Keratinocyte (primary cell): ENCODE measurements at regions not wholly inside any gene's neighbourhood (a gene's known extent, or its start where the extent isn't known, plus 50 kb on each side); places are given as distances from the start of the nearest gene placed in this dataset.

Experiments
- DNase-seq: peaks from one replicate; pipeline ENCODE4 v3.0.0-alpha.2; 2011; ENCODE audit warnings: low read depth, missing footprints, low spot score
- FAIRE-seq: peaks from 2 replicates; lab custom pipeline; 2011; peaks lifted over from hg19 to GRCh38; lab: Jason Lieb, UNC
- H2AFZ ChIP-seq: 2 replicates; pipeline ENCODE4 v1.6.0; 2012; ENCODE audit warnings: low read length, control low read depth, inconsistent platforms; ENCODE audit not compliant: control insufficient read depth
- H3K27ac ChIP-seq: 2 replicates; pipeline ENCODE4 v1.5.1; 2011; ENCODE audit warnings: low read length; ENCODE audit not compliant: control insufficient read depth, insufficient read depth
- H3K27me3 ChIP-seq: 3 replicates; pipeline ENCODE4 v1.6.0; 2011; ENCODE audit warnings: low read length; ENCODE audit not compliant: control insufficient read depth, insufficient read depth; ENCODE audit errors: extremely low read depth
- H3K36me3 ChIP-seq, 2 experiments: 2 replicates in 1 of 2; 3 replicates in 1 of 2; pipeline ENCODE4 v1.5.1; 2011; ENCODE audit warnings: low read length in 2 of 2, mild to moderate bottlenecking in 1 of 2; ENCODE audit not compliant: control insufficient read depth in 2 of 2, insufficient read depth in 2 of 2; ENCODE audit errors: extremely low read depth in 1 of 2
- H3K4me1 ChIP-seq: 3 replicates; pipeline ENCODE4 v1.5.1; 2011; ENCODE audit warnings: low read length; ENCODE audit not compliant: control insufficient read depth, insufficient read depth; ENCODE audit errors: extremely low read depth
- H3K4me2 ChIP-seq: 3 replicates; pipeline ENCODE4 v1.6.0; 2011; ENCODE audit warnings: low read depth, low read length; ENCODE audit not compliant: control insufficient read depth, insufficient read depth; ENCODE audit errors: extremely low read depth
- H3K4me3 ChIP-seq, 3 experiments: fragments of 200-600 bp in 1 of 3; sonication (generic) in 1 of 3; 2 replicates in 2 of 3; 3 replicates in 1 of 3; pipeline ENCODE4 v1.5.1; 2011 to 2016; ENCODE audit warnings: low read length in 3 of 3, mild to moderate bottlenecking in 3 of 3, control low read depth in 2 of 3, inconsistent platforms in 1 of 3, low read depth in 1 of 3, mixed read lengths in 1 of 3, mixed run types in 1 of 3, moderate library complexity in 1 of 3; ENCODE audit not compliant: control insufficient read depth in 2 of 3, insufficient read depth in 2 of 3; ENCODE audit errors: extremely low read depth in 1 of 3
- H3K79me2 ChIP-seq: 2 replicates; pipeline ENCODE4 v1.6.0; 2012; ENCODE audit warnings: low read length; ENCODE audit not compliant: control insufficient read depth, insufficient read depth
- H3K9ac ChIP-seq: 3 replicates; pipeline ENCODE4 v1.6.0; 2011; ENCODE audit warnings: low read length; ENCODE audit not compliant: control insufficient read depth, insufficient read depth; ENCODE audit errors: extremely low read depth
- H3K9me1 ChIP-seq: 3 replicates; pipeline ENCODE4 v1.6.0; 2011; ENCODE audit warnings: low read length; ENCODE audit not compliant: control insufficient read depth, insufficient read depth; ENCODE audit errors: extremely low read depth
- H3K9me3 ChIP-seq: 2 replicates; pipeline ENCODE4 v1.5.1; 2012; ENCODE audit warnings: low read depth, low read length; ENCODE audit not compliant: control insufficient read depth
- H4K20me1 ChIP-seq: 3 replicates; pipeline ENCODE4 v1.6.0; 2011; ENCODE audit warnings: low read length; ENCODE audit not compliant: control insufficient read depth, insufficient read depth; ENCODE audit errors: extremely low read depth
- EZH2 ChIP-seq: IDR thresholded peaks from one replicate; pipeline ENCODE4 v1.6.1; 2012; ENCODE audit warnings: inconsistent platforms, mild to moderate bottlenecking, low read length, moderate library complexity
- dilution Hi-C: fragments of 300-500 bp; cut with MboI; formaldehyde crosslinking; loops from one replicate; pipeline ENCODE4 v1.7.0; 2020; ENCODE audit warnings: low sequenced_read_pairs; ENCODE audit not compliant: extremely low pct_ligation_motif_present
- small RNA-seq, 3 experiments: library from RNA; depleted of rRNA; stranded (forward); fragments of <200 nt; gene quantifications; one replicate each; pipeline ENCODE3, GENCODE V24; 2012; ENCODE audit warnings: low read depth in 3 of 3, low replicate concordance in 1 of 3; ENCODE audit not compliant: insufficient read length in 3 of 3
- TF ChIP-seq, protein P1 (sequence below), 3 experiments: IDR thresholded peaks in 1 of 3; conservative IDR thresholded peaks in 1 of 3; optimal IDR thresholded peaks in 1 of 3; 2 replicates in 2 of 3; 3 replicates in 1 of 3; pipeline versions ENCODE3 to v1.5.1; 2011; ENCODE audit warnings: low read length in 3 of 3, mild to moderate bottlenecking in 3 of 3, moderate library complexity in 2 of 3, control low read depth in 1 of 3, inconsistent platforms in 1 of 3; ENCODE audit not compliant: insufficient read depth in 2 of 3; ENCODE audit errors: extremely low read depth in 1 of 3

DNA sequence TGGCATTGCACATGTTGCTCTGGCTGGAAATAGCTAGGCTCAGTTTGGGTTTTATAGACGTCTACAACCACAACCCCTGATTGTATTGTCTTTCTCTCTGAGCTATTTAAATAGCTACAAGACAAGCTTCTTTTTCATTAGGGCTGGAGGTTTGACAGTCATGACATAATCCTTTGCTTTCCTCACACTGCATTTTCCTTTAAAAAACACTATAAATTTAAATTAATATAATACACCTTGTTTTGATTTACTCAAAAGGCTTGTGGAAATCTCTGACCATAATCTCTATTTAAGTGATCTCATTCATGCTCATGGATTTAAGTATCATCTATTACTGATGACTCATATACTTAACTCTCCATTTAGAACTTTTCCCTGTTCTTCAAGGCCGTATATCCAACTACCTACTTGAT, 50.4 kb upstream of the PTGFR start:
- Histone ChIP-seq H3K4me2 (no peak overlapping the region), H3K4me1 (no peaks in the 10 kb centered on the region), H3K4me3 (no peak overlapping the region), H3K9me1 (no peaks in the 10 kb centered on the region), H3K27me3 (no peaks in the 10 kb centered on the region), H3K9me3 (no peaks in the 10 kb centered on the region), H3K27ac (no peak overlapping the region), H4K20me1 (no peaks in the 10 kb centered on the region), H2AFZ (no peak overlapping the region), H3K79me2 (no peaks in the 10 kb centered on the region), H3K9ac (no peak overlapping the region), H3K36me3 (no peaks in the 10 kb centered on the region)
- FAIRE-seq (no peak), DNase-seq (no peak)
- TF ChIP-seq EZH2, result no peak
- TF ChIP-seq, protein P1, sequence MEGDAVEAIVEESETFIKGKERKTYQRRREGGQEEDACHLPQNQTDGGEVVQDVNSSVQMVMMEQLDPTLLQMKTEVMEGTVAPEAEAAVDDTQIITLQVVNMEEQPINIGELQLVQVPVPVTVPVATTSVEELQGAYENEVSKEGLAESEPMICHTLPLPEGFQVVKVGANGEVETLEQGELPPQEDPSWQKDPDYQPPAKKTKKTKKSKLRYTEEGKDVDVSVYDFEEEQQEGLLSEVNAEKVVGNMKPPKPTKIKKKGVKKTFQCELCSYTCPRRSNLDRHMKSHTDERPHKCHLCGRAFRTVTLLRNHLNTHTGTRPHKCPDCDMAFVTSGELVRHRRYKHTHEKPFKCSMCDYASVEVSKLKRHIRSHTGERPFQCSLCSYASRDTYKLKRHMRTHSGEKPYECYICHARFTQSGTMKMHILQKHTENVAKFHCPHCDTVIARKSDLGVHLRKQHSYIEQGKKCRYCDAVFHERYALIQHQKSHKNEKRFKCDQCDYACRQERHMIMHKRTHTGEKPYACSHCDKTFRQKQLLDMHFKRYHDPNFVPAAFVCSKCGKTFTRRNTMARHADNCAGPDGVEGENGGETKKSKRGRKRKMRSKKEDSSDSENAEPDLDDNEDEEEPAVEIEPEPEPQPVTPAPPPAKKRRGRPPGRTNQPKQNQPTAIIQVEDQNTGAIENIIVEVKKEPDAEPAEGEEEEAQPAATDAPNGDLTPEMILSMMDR (optimal IDR thresholded peaks at IDR 0.05 in 1 of 3, IDR thresholded peaks at IDR 0.05 in 1 of 3, conservative IDR thresholded peaks at IDR 0.05 in 1 of 3; ENCODE audit: extremely low read depth in 1 of 3, insufficient read depth in 2 of 3, low read length in 3 of 3), result no peak
- dilution Hi-C loops, result no loop called here

Small RNAs in the stretch of these regions (small RNA-seq; reads per million reads assigned to genes)
- 0 reads per million in 3 experiments for gene AC096531.1
- 0 to 0.67 (median 0.07) reads per million in 3 experiments for gene RNA5SP23
